ENCODE measurements at regions not wholly inside any gene's neighbourhood (a gene's known extent, or its start where the extent isn't known, plus 50 kb on each side); places are given as distances from the start of the nearest gene placed in this dataset.

DNA sequence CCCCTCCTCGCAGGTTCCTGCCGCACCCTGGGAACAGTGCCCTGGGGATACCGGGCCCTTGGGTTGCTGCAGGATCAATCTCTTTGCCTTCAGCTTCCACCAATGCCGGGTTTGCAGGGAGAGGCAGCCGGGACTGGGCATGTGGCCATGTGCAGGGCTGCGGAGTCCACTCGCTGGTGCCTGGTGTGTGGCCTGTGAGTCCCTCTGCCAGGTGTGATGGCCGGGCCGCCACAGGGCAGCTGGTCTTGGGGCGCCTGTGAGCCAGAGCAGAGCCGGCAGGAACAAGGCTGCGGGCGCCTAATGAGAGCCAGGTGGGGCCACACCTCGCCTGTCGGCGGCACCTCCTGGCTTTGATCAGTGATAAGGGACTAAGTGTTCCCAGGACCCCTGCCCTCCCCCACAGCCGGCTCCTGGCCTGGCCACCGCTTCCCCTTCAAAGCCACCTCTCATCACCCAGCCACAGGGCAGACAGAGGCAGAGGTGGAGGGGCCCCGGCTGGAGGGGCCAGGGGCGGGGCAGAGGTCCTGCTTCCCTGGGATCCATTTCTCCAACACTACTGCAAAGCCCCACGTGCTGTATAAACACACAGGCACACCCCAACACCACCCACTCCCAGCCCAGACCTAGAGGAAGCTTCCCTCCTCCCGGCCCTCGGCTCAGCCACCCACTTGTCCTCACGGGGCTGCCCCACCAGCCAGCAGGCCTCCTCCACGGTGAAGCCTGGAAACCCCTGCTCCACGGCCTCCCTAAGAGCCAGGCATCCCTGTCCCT, 132.7 kb downstream of the CPZ start:
- no peak overlapping the region for H2AK5ac ChIP-seq (ENCODE audit: low read length, severe bottlenecking)

DNA sequence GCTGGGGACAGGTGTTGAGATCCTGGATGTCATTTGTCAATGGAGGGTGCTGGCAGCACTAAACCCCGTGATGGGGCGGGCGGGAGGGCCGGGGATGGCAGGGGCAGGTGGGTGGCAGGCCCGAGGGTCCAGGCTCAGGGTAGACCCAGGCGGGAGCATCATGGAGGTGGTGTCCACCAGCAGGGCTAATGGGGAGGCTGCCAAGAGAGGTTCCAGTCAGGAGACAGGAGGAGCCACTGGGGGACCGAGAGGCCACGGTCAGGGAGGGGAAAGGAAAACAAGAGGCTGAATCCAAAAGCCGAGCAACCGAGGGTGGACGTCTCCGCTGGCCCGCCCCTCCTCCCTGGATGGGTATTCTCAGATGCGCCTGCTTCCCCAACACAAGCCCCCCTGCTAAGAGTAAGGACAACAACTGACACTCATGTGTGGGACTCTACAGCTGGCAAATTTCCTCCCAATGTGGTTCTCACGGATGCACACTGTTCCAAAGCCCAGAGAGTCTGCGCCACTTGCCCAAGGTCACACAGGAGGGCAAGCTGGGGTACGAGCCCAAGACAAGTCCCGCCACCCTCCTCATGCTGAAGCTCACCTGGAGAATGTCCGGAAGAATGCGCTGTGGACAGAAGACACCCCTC, 132.0 kb downstream of the CPZ start:
- 77% methylated on average over 20 of the region's 20 CpGs for WGBS
- H3K79me1 ChIP-seq (replicated peaks; ENCODE audit: low read length, poor library complexity, severe bottlenecking), result no peaks in the 10 kb centered on the region
- H2BK15ac ChIP-seq (ENCODE audit: low read depth, poor library complexity, severe bottlenecking), result no peak overlapping the region
- no peak overlapping the region for H3K4ac ChIP-seq (ENCODE audit: low read depth in 1 of 2, low read length in 2 of 2)
- no peak overlapping the region for H3K14ac ChIP-seq (ENCODE audit: low read length in 2 of 2)
- H3K27ac ChIP-seq (ENCODE audit: low read length, poor library complexity, severe bottlenecking), result no peak overlapping the region
- no peak overlapping the region for H3K4me2 ChIP-seq (ENCODE audit: low read length, poor library complexity, severe bottlenecking)
- no peak overlapping the region for H4K8ac ChIP-seq (ENCODE audit: low read length)
- H3K4me3 ChIP-seq (ENCODE audit: insufficient read depth in 1 of 2, low read depth in 1 of 2, low read length in 2 of 2), result peak overlapping the region in 1 of 2 experiments; percentile 24
- H3K36me3 ChIP-seq (ENCODE audit: control insufficient read depth in 1 of 2, insufficient read depth in 2 of 2, low read depth in 1 of 2, low read length in 2 of 2), result no peaks in the 10 kb centered on the region
- H2AFZ ChIP-seq (ENCODE audit: low read depth, low read length), result no peak overlapping the region
- no peak overlapping the region for H2BK120ac ChIP-seq (ENCODE audit: low read depth, low read length)
- H3K23ac ChIP-seq (ENCODE audit: low read length in 2 of 2), result no peak overlapping the region
- H3K9me3 ChIP-seq (ENCODE audit: control insufficient read depth, low read length), result no peaks in the 10 kb centered on the region
- H3K9ac ChIP-seq (ENCODE audit: low read length), result no peak overlapping the region
- no peak for DNase-seq
- H4K91ac ChIP-seq (ENCODE audit: low read length), result no peak overlapping the region
- H2BK12ac ChIP-seq (ENCODE audit: low read length in 2 of 2), result no peak overlapping the region
- H3K4me1 ChIP-seq (ENCODE audit: control insufficient read depth, insufficient read depth, low read depth, low read length), result no peaks in the 10 kb centered on the region
- no peak overlapping the region for H2AK5ac ChIP-seq (ENCODE audit: low read length, severe bottlenecking)
- H2BK5ac ChIP-seq (ENCODE audit: low read depth, low read length, poor library complexity, severe bottlenecking), result no peak overlapping the region
- no peak overlapping the region for H3K18ac ChIP-seq (ENCODE audit: low read depth in 1 of 2, low read length in 2 of 2)
- H3K27me3 ChIP-seq (ENCODE audit: control insufficient read depth in 1 of 2, insufficient read depth in 1 of 2, low read length in 2 of 2), result peaks cover 0 to 47% of the 10 kb centered on the region in 2 experiments

More for the DNA sequence above, 132.7 kb downstream of the CPZ start:
- Histone ChIP-seq H2BK5ac (ENCODE audit: low read depth, low read length, poor library complexity, severe bottlenecking) (no peak overlapping the region), H3K23ac (ENCODE audit: low read length in 2 of 2) (no peak overlapping the region), H3K18ac (ENCODE audit: low read depth in 1 of 2, low read length in 2 of 2) (no peak overlapping the region), H2AFZ (ENCODE audit: low read depth, low read length) (no peak overlapping the region), H2BK15ac (ENCODE audit: low read depth, poor library complexity, severe bottlenecking) (no peak overlapping the region), H3K4ac (ENCODE audit: low read depth in 1 of 2, low read length in 2 of 2) (no peak overlapping the region), H4K8ac (ENCODE audit: low read length) (no peak overlapping the region), H2BK12ac (ENCODE audit: low read length in 2 of 2) (no peak overlapping the region), H3K4me1 (ENCODE audit: control insufficient read depth, insufficient read depth, low read depth, low read length) (no peaks in the 10 kb centered on the region), H3K36me3 (ENCODE audit: control insufficient read depth in 1 of 2, insufficient read depth in 2 of 2, low read depth in 1 of 2, low read length in 2 of 2) (no peaks in the 10 kb centered on the region), H3K79me1 (replicated peaks; ENCODE audit: low read length, poor library complexity, severe bottlenecking) (no peaks in the 10 kb centered on the region), H3K4me2 (ENCODE audit: low read length, poor library complexity, severe bottlenecking) (no peak overlapping the region), H2BK120ac (ENCODE audit: low read depth, low read length) (no peak overlapping the region), H3K27me3 (ENCODE audit: control insufficient read depth in 1 of 2, insufficient read depth in 1 of 2, low read length in 2 of 2) (peaks cover 0 to 42% of the 10 kb centered on the region in 2 experiments), H3K27ac (ENCODE audit: low read length, poor library complexity, severe bottlenecking) (no peak overlapping the region), H3K9ac (ENCODE audit: low read length) (no peak overlapping the region), H4K91ac (ENCODE audit: low read length) (no peak overlapping the region), H3K4me3 (ENCODE audit: insufficient read depth in 1 of 2, low read depth in 1 of 2, low read length in 2 of 2) (peak overlapping the region in 1 of 2 experiments; percentile 24), H3K14ac (ENCODE audit: low read length in 2 of 2) (no peak overlapping the region), H3K9me3 (ENCODE audit: control insufficient read depth, low read length) (no peaks in the 10 kb centered on the region)
- DNase-seq, result no peak
- 47% methylated on average over 25 of the region's 26 CpGs for WGBS

- Histone ChIP-seq H3K4me2 (ENCODE audit: low read length, poor library complexity, severe bottlenecking) (no peak overlapping the region), H3K4ac (ENCODE audit: low read depth in 1 of 2, low read length in 2 of 2) (no peak overlapping the region), H2AFZ (ENCODE audit: low read depth, low read length) (no peak overlapping the region), H3K27me3 (ENCODE audit: control insufficient read depth in 1 of 2, insufficient read depth in 1 of 2, low read length in 2 of 2) (peaks cover 0 to 47% of the 10 kb centered on the region in 2 experiments), H3K36me3 (ENCODE audit: control insufficient read depth in 1 of 2, insufficient read depth in 2 of 2, low read depth in 1 of 2, low read length in 2 of 2) (no peaks in the 10 kb centered on the region), H4K91ac (ENCODE audit: low read length) (no peak overlapping the region), H3K9me3 (ENCODE audit: control insufficient read depth, low read length) (no peaks in the 10 kb centered on the region), H3K18ac (ENCODE audit: low read depth in 1 of 2, low read length in 2 of 2) (no peak overlapping the region), H2AK5ac (ENCODE audit: low read length, severe bottlenecking) (no peak overlapping the region), H3K4me3 (ENCODE audit: insufficient read depth in 1 of 2, low read depth in 1 of 2, low read length in 2 of 2) (no peak overlapping the region), H2BK120ac (ENCODE audit: low read depth, low read length) (no peak overlapping the region), H3K27ac (ENCODE audit: low read length, poor library complexity, severe bottlenecking) (no peak overlapping the region), H4K8ac (ENCODE audit: low read length) (no peak overlapping the region), H3K14ac (ENCODE audit: low read length in 2 of 2) (no peak overlapping the region), H2BK15ac (ENCODE audit: low read depth, poor library complexity, severe bottlenecking) (no peak overlapping the region), H3K4me1 (ENCODE audit: control insufficient read depth, insufficient read depth, low read depth, low read length) (no peaks in the 10 kb centered on the region), H3K9ac (ENCODE audit: low read length) (no peak overlapping the region), H2BK12ac (ENCODE audit: low read length in 2 of 2) (no peak overlapping the region), H3K79me1 (replicated peaks; ENCODE audit: low read length, poor library complexity, severe bottlenecking) (no peaks in the 10 kb centered on the region), H2BK5ac (ENCODE audit: low read depth, low read length, poor library complexity, severe bottlenecking) (no peak overlapping the region), H3K23ac (ENCODE audit: low read length in 2 of 2) (no peak overlapping the region)
- DNase-seq, result no peak
- 65% methylated on average over 14 of the region's 14 CpGs for WGBS
Observed at GRCh38 chr4:8723222-8723980, 130.8 kb downstream of the CPZ start.

GRCh38 chr4:8722556-8722955, 130.0 kb downstream of the CPZ start:
- peaks cover 3% of the 10 kb centered on the region for H3K9me3 ChIP-seq (ENCODE audit: control insufficient read depth, low read length)
- H3K23ac ChIP-seq (ENCODE audit: low read length in 2 of 2), result no peak overlapping the region
- H3K4me3 ChIP-seq (ENCODE audit: insufficient read depth in 1 of 2, low read depth in 1 of 2, low read length in 2 of 2), result no peak overlapping the region
- no peak overlapping the region for H2BK12ac ChIP-seq (ENCODE audit: low read length in 2 of 2)
- no peak overlapping the region for H3K4me2 ChIP-seq (ENCODE audit: low read length, poor library complexity, severe bottlenecking)
- no peak overlapping the region for H3K9ac ChIP-seq (ENCODE audit: low read length)
- no peak overlapping the region for H3K18ac ChIP-seq (ENCODE audit: low read depth in 1 of 2, low read length in 2 of 2)
- H3K4ac ChIP-seq (ENCODE audit: low read depth in 1 of 2, low read length in 2 of 2), result no peak overlapping the region
- no peaks in the 10 kb centered on the region for H3K36me3 ChIP-seq (ENCODE audit: control insufficient read depth in 1 of 2, insufficient read depth in 2 of 2, low read depth in 1 of 2, low read length in 2 of 2)
- H3K14ac ChIP-seq (ENCODE audit: low read length in 2 of 2), result no peak overlapping the region
- H2BK15ac ChIP-seq (ENCODE audit: low read depth, poor library complexity, severe bottlenecking), result no peak overlapping the region
- no peaks in the 10 kb centered on the region for H3K79me1 ChIP-seq (replicated peaks; ENCODE audit: low read length, poor library complexity, severe bottlenecking)
- DNase-seq, result no peak
- peaks cover 0 to 47% of the 10 kb centered on the region in 2 experiments for H3K27me3 ChIP-seq (ENCODE audit: control insufficient read depth in 1 of 2, insufficient read depth in 1 of 2, low read length in 2 of 2)
- no peak overlapping the region for H2BK5ac ChIP-seq (ENCODE audit: low read depth, low read length, poor library complexity, severe bottlenecking)
- no peak overlapping the region for H2BK120ac ChIP-seq (ENCODE audit: low read depth, low read length)
- no peak overlapping the region for H4K8ac ChIP-seq (ENCODE audit: low read length)
- no peak overlapping the region for H4K91ac ChIP-seq (ENCODE audit: low read length)
- H3K27ac ChIP-seq (ENCODE audit: low read length, poor library complexity, severe bottlenecking), result no peak overlapping the region
- no peak overlapping the region for H2AFZ ChIP-seq (ENCODE audit: low read depth, low read length)
- H2AK5ac ChIP-seq (ENCODE audit: low read length, severe bottlenecking), result no peak overlapping the region
- 96% methylated on average over 9 of the region's 9 CpGs for WGBS
- no peaks in the 10 kb centered on the region for H3K4me1 ChIP-seq (ENCODE audit: control insufficient read depth, insufficient read depth, low read depth, low read length)

Data from mesenchymal stem cell (in vitro differentiated cells and primary cell).